Nephron progenitor cell (in vitro differentiated cells): ENCODE measurements at regions not wholly inside any gene's neighbourhood (a gene's known extent, or its start where the extent isn't known, plus 50 kb on each side); places are given as distances from the start of the nearest gene placed in this dataset.

Source experiments
- DNase-seq: peaks from one replicate; pipeline ENCODE4 v3.0.0; 2021
- H3K27ac Mint-ChIP-seq: 2 replicates; pipeline ENCODE4 v1.8.0; 2021; ENCODE audit warnings: mild to moderate bottlenecking, moderate library complexity, mixed read lengths
- H3K27me3 Mint-ChIP-seq: 2 replicates; pipeline ENCODE4 v1.8.0; 2021; ENCODE audit warnings: mild to moderate bottlenecking, low read depth, mixed read lengths; ENCODE audit not compliant: poor library complexity
- H3K36me3 Mint-ChIP-seq: 2 replicates; pipeline ENCODE4 v1.8.0; 2021; ENCODE audit warnings: low read depth, mixed read lengths
- H3K4me1 Mint-ChIP-seq: 2 replicates; pipeline ENCODE4 v1.8.0; 2021; ENCODE audit warnings: mixed read lengths
- H3K4me3 Mint-ChIP-seq: 2 replicates; pipeline ENCODE4 v1.8.0; 2021; ENCODE audit warnings: mild to moderate bottlenecking, moderate library complexity, mixed read lengths
- H3K9me3 Mint-ChIP-seq: 2 replicates; pipeline ENCODE4 v1.8.0; 2021; ENCODE audit warnings: mild to moderate bottlenecking, moderate library complexity, mixed read lengths
- CTCF ChIP-seq: fragments of 200-600 bp; sonication (generic); IDR thresholded peaks from 2 replicates; pipeline ENCODE4 v1.5.0; 2021; ENCODE audit warnings: antibody characterized with exemption

- H3K4me3 Mint-ChIP-seq: no peak overlapping the region
- no peak overlapping the region for H3K27ac Mint-ChIP-seq
- H3K4me1 Mint-ChIP-seq: no peaks in the 10 kb centered on the region
- peaks cover 30% of the 10 kb centered on the region for H3K27me3 Mint-ChIP-seq
- no peaks in the 10 kb centered on the region for H3K36me3 Mint-ChIP-seq
- no peak for DNase-seq
- H3K9me3 Mint-ChIP-seq: peaks cover 10% of the 10 kb centered on the region
- TF ChIP-seq CTCF: no peak
These were observed 1160.5 kb upstream of the CNTN5 start for GRCh38 chr11:97860237-97860636.

- Mint-ChIP-seq H3K27me3 (peaks cover 27% of the 10 kb centered on the region), H3K4me1 (no peaks in the 10 kb centered on the region), H3K9me3 (peaks cover 10% of the 10 kb centered on the region), H3K36me3 (no peaks in the 10 kb centered on the region), H3K4me3 (no peak overlapping the region), H3K27ac (no peak overlapping the region)
- no peak for TF ChIP-seq CTCF
- DNase-seq: no peak
These were observed 1158.7 kb upstream of the CNTN5 start for GRCh38 chr11:97862021-97862420.

GRCh38 chr11:97865424-97866012 lies 1155.2 kb upstream of the CNTN5 start:
- H3K36me3 Mint-ChIP-seq: no peaks in the 10 kb centered on the region
- no peak for DNase-seq
- peaks cover 32% of the 10 kb centered on the region for H3K9me3 Mint-ChIP-seq
- no peak overlapping the region for H3K27ac Mint-ChIP-seq
- no peak for TF ChIP-seq CTCF
- no peak overlapping the region for H3K4me3 Mint-ChIP-seq
- H3K27me3 Mint-ChIP-seq: peaks cover 10% of the 10 kb centered on the region
- H3K4me1 Mint-ChIP-seq: no peaks in the 10 kb centered on the region

GRCh38 chr11:97871816-97872215 lies 1148.9 kb upstream of the CNTN5 start:
- no peaks in the 10 kb centered on the region for H3K4me1 Mint-ChIP-seq
- no peaks in the 10 kb centered on the region for H3K36me3 Mint-ChIP-seq
- peaks cover 22% of the 10 kb centered on the region for H3K9me3 Mint-ChIP-seq
- H3K4me3 Mint-ChIP-seq: no peak overlapping the region
- no peak for TF ChIP-seq CTCF
- DNase-seq: no peak
- no peak overlapping the region for H3K27ac Mint-ChIP-seq
- no peaks in the 10 kb centered on the region for H3K27me3 Mint-ChIP-seq

GRCh38 chr11:97880209-97880608 lies 1140.5 kb upstream of the CNTN5 start:
- Mint-ChIP-seq H3K27me3 (peaks cover 9% of the 10 kb centered on the region), H3K9me3 (no peaks in the 10 kb centered on the region), H3K4me1 (no peaks in the 10 kb centered on the region), H3K36me3 (no peaks in the 10 kb centered on the region), H3K27ac (no peak overlapping the region), H3K4me3 (no peak overlapping the region)
- TF ChIP-seq CTCF: no peak
- DNase-seq: no peak

GRCh38 chr11:97883086-97883485 lies 1137.7 kb upstream of the CNTN5 start:
- Mint-ChIP-seq H3K4me1 (no peaks in the 10 kb centered on the region), H3K36me3 (no peaks in the 10 kb centered on the region), H3K27me3 (peaks cover 6% of the 10 kb centered on the region), H3K9me3 (no peaks in the 10 kb centered on the region), H3K4me3 (no peak overlapping the region), H3K27ac (no peak overlapping the region)
- no peak for DNase-seq
- TF ChIP-seq CTCF: no peak
